ENCODE measurements at regions not wholly inside any gene's neighbourhood (a gene's known extent, or its start where the extent isn't known, plus 50 kb on each side); places are given as distances from the start of the nearest gene placed in this dataset.

GRCh38 chr1:78799926-78800325 lies 150.3 kb downstream of the IFI44 start:
- TF ChIP-seq CTCF (IDR thresholded peaks at IDR 0.05; ENCODE audit: poor library complexity) (no peak), EZH2phosphoT487 (IDR thresholded peaks at IDR 0.05; ENCODE audit: low read depth, severe bottlenecking, unreplicated experiment) (no peak), EZH2 (IDR thresholded peaks at IDR 0.05; ENCODE audit: borderline replicate concordance) (no peak)

Data from hepatocyte (in vitro differentiated cells).